SH-SY5Y (cell line): ENCODE measurements at regions not wholly inside any gene's neighbourhood (a gene's known extent, or its start where the extent isn't known, plus 50 kb on each side); places are given as distances from the start of the nearest gene placed in this dataset.

Experiments
- GATA2 ChIP-seq: IDR thresholded peaks from 2 replicates; pipeline ENCODE4 v1.6.1; 2011; ENCODE audit warnings: mild to moderate bottlenecking, low read depth, low read length
- GATA3 ChIP-seq: IDR thresholded peaks from 2 replicates; pipeline ENCODE4 v1.6.1; 2011; ENCODE audit warnings: low read depth, mild to moderate bottlenecking, low read length, moderate library complexity

DNA sequence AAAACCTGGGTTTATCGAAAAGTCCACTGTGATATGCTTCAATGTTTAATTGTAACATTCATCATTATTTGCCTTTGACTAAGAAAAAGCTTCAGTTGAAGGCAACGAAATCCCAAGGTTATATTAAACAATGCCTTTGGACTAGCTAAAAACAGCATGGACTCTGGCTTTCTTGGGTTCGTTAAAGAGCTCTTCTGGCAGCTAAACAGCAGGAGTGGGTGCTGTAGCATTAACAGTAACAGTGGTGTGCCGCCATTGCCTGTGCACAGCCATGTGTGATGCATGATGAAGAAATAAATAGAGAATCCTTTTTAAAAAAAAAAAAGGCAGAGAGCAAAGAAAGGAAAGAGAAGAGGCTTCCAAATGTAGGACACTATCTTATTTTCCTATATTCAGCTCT, 406.6 kb upstream of the FAT3 start:
- no peak for TF ChIP-seq GATA2
- no peak for TF ChIP-seq GATA3

GRCh38 chr11:91813263-91813662, 411.4 kb upstream of the FAT3 start:
- TF ChIP-seq GATA3 (peak; percentile 30; the same call in 1 of the 2 replicates), GATA2 (no peak)

DNA sequence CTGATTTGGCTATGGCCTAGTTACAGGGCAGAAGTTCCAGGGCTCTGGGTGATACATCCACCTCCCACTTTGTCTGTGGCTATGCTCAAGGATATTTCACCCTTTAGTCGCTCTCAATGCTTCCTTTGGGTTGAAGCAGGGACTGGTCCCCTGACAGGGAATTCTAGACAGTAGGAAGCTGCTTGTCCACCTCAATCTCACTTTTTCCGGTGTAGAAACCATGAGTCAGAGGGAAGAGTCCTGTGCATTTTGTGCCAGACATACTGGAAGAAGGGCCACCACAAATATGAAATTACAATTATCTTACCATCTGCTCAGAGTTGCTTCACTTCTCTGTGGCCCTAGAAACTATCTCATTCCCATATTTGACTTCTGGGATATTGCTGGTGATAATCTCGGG, 413.7 kb upstream of the FAT3 start:
- TF ChIP-seq GATA2 (no peak), GATA3 (no peak)

DNA sequence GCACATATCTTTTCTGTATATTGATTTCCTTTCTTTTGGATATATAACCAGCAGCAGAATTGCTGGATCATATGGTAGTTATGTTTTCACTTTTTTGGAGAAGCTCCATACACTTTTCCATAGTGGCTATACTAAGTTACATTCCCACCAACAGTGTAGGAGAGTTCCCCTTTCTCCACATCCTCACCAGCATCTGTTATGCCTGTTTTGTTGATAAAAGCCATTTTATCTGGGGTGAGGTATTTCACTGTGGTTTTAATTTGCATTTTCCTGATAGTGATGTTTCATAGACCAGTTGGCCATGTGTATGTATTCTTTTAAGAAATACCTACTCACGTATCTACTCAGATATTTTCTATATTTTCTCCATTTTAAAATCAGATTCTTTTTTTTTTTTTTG, 419.3 kb upstream of the FAT3 start:
- TF ChIP-seq GATA2 = no peak
- no peak for TF ChIP-seq GATA3

GRCh38 chr11:91804042-91804441, 420.6 kb upstream of the FAT3 start:
- TF ChIP-seq GATA2 = no peak
- TF ChIP-seq GATA3 = no peak

DNA sequence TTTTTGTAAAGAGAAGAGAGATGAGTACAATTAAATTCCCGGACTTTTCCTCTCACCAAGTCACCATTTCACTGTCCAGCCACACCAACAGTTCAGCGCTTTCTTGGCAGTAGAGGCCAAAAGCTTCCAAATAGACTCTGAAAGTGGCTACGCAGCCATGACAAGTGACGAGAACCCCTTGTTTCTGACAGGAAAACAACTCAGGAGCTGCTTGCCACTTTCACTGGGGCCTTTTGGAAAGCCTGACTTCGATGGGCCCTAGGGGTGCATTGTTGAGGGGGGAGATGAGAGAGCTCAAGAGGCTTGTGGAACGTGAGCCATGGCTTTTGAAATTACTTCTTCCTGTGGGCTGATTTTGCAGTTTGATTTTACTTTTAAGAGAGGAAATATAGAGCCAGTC, 422.1 kb upstream of the FAT3 start:
- TF ChIP-seq GATA2 (no peak), GATA3 (no peak)

DNA sequence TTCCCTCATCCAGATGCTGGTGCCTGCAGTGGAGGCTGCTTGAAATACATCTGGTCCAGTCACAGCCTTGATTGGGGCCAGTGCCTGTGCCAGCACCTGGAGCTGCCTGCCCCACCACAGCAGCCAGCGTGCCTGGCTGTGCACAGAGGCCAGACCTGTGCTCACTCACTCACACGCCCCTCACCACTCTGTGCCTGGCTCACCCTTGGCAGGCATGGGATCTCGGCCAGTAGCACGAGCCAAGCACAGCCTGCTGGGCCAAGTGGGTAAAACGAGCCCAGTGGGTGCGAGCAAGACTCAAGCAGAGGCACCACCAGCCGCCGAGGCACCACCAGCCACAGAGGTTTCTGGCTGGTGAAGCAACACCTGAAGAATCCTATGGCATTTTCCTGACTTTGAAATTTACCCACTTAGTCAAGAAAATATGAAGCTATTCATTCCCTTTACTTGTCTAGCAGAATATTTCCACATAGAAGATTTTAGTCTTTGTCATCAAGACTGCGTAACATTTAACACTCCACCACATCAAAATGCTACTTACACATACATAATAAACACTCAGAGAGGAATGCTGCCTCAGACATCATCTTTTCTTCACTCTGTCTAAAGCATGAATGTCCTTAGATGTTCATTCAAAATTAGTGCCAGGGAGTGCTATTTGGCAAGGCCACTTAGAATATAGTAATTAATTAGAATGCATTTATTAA, 424.3 kb upstream of the FAT3 start:
- TF ChIP-seq GATA2 (no peak), GATA3 (no peak)

GRCh38 chr11:91798240-91798639, 426.4 kb upstream of the FAT3 start:
- TF ChIP-seq GATA3 (no peak), GATA2 (no peak)

GRCh38 chr11:91796999-91797398, 427.6 kb upstream of the FAT3 start:
- no peak for TF ChIP-seq GATA3
- TF ChIP-seq GATA2 = no peak

DNA sequence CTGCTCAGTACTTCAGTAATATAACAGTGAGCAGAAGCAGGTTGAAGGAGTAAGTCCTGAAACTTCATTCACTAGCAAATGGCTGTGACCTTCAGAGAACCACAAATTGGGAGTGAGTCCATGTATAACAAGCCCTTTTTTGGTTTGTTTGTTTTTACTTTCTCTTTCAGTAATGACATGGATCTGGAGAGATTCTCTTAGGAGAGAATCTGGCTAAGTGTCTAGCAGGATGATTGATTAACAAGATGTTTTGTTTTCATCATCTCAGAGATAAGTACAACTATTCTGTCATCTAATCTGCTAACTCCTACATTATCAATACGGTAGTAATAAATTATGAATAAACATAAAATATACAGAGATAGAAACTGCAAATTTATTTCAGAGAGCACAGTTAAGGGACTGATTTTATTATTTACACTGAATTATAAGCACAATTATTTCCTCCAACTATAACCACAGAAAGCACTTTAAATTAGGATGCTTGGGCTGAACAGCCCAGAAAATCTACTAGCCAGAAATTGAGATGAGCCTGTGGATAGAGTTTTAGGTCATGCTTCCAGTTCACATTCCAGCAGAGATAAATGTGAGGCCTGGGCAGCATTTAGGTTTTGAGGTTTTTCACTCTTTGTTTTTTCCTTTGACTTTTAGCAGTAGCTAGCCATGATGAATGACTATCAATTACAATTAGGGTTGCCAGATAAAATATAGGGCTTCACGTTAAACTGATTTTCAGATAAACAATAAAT, 429.3 kb upstream of the FAT3 start:
- TF ChIP-seq GATA3 (no peak), GATA2 (no peak)

- TF ChIP-seq GATA2 = no peak
- TF ChIP-seq GATA3 = no peak
Observed at GRCh38 chr11:91794146-91794545, 430.5 kb upstream of the FAT3 start.

DNA sequence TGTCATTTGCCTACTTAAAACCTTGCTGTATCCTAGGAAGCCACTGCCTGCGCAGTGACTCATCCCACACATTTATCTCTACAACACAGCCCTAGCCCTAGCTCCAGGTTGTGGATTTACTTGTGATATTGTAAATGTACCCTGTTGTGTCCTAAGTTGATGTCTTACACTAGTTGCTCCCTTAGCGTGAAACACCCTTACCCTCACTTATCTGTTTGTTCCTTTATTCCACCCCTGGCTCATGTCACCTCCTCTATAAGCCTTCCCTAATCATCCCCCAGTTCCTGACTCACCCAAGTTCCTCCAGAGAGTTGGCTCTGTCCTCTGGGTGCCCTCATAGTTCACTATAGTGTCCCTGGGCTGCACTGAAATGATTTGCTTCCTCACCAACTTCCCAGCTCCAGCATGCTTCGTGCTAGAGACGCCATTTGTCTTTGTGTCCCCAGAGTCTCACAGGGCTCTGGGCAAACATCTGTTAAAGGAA, 431.8 kb upstream of the FAT3 start:
- TF ChIP-seq GATA3 (no peak), GATA2 (no peak)

DNA sequence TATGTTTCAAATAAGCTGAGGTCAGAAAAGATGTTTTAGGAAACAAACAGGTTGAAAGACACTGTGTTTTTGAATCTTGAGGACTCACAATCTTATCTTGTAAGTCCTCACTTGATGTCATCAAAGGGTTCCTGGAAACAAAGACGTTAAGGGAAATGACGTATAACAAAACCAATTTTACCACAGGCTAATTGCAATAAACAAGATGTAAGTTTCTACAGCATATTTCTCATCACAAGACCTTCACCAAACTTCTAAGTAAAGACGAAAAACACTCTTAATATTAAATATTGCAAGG, 433.5 kb upstream of the FAT3 start:
- TF ChIP-seq GATA3 (no peak), GATA2 (no peak)

GRCh38 chr11:91790346-91791170, 434.1 kb upstream of the FAT3 start:
- no peak for TF ChIP-seq GATA2
- TF ChIP-seq GATA3 = no peak
